NAMALWA (cell line): ENCODE measurements at regions not wholly inside any gene's neighbourhood (a gene's known extent, or its start where the extent isn't known, plus 50 kb on each side); places are given as distances from the start of the nearest gene placed in this dataset.

ENCODE experiments used
- DNase-seq: peaks from one replicate; pipeline ENCODE4 v3.0.0-alpha.2; 2015; ENCODE audit warnings: low spot score

- no peak for DNase-seq
Observed at GRCh38 chr13:39938596-39938995, 283.1 kb downstream of the COG6 start.

- DNase-seq, result no peak
Observed at GRCh38 chr13:39941236-39941635, 285.8 kb downstream of the COG6 start.

GRCh38 chr13:39941911-39942551, 286.6 kb downstream of the COG6 start:
- no peak for DNase-seq

GRCh38 chr13:39942552-39943273, 287.3 kb downstream of the COG6 start:
- DNase-seq, result peak; percentile 85

- DNase-seq, result no peak
Observed at GRCh38 chr13:39943711-39944110, 288.2 kb downstream of the COG6 start.

- DNase-seq, result no peak
Observed at GRCh38 chr13:39945226-39945625, 289.8 kb downstream of the COG6 start.

GRCh38 chr13:39946769-39947168, 291.3 kb downstream of the COG6 start:
- DNase-seq, result no peak

GRCh38 chr13:39951301-39951700, 295.8 kb downstream of the COG6 start:
- DNase-seq, result no peak

GRCh38 chr13:39952249-39953233, 297.1 kb downstream of the COG6 start:
- DNase-seq, result peak; percentile 69

GRCh38 chr13:39954476-39954875, 299.0 kb downstream of the COG6 start:
- no peak for DNase-seq

GRCh38 chr13:39955560-39955959, 300.1 kb downstream of the COG6 start:
- DNase-seq, result no peak

GRCh38 chr13:39956036-39956435, 300.6 kb downstream of the COG6 start:
- no peak for DNase-seq

- DNase-seq, result no peak
Observed at GRCh38 chr13:39957868-39958677, 302.6 kb downstream of the COG6 start.

GRCh38 chr13:39959497-39960144, 304.2 kb downstream of the COG6 start:
- DNase-seq, result no peak

GRCh38 chr13:39960191-39960590, 304.7 kb downstream of the COG6 start:
- DNase-seq, result no peak

GRCh38 chr13:39961036-39961435, 305.6 kb downstream of the COG6 start:
- DNase-seq, result no peak

- DNase-seq, result no peak
Observed at GRCh38 chr13:39963612-39964011, 308.1 kb downstream of the COG6 start.

- DNase-seq, result no peak
Observed at GRCh38 chr13:39965309-39965708, 309.8 kb downstream of the COG6 start.

GRCh38 chr13:39967199-39967959, 311.9 kb downstream of the COG6 start:
- no peak for DNase-seq
